Activated CD4-positive, alpha-beta T cell treated with anti-CD3 and anti-CD28 coated beads, Interleukin-2, amount 50 U/mL, for 16 hours (primary cell): ENCODE measurements at regions not wholly inside any gene's neighbourhood (a gene's known extent, or its start where the extent isn't known, plus 50 kb on each side); places are given as distances from the start of the nearest gene placed in this dataset.

Source experiments
- DNase-seq: peaks from one replicate; pipeline ENCODE4 v3.0.0-alpha.2; 2020

DNA sequence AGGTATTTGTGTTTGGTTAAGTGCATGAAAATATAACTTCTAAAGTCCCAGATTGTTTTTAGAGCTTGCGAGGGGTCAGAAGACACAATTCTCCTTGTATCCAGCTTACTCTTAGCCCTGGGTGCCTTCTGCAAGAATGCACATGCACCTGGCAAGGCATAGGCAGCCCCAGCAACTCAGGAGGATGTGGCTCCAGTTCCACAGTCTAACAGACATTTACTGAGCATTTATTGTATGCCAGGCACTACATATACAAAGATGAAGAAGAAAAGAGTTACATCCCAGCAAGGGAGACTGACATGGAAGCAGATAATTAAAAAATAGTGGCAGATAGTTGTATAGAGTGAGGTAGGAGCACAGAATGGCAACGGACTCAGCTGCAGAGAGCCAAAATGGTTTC is 101.1 kb upstream of the FRY start:
- DNase-seq: no peak

DNA sequence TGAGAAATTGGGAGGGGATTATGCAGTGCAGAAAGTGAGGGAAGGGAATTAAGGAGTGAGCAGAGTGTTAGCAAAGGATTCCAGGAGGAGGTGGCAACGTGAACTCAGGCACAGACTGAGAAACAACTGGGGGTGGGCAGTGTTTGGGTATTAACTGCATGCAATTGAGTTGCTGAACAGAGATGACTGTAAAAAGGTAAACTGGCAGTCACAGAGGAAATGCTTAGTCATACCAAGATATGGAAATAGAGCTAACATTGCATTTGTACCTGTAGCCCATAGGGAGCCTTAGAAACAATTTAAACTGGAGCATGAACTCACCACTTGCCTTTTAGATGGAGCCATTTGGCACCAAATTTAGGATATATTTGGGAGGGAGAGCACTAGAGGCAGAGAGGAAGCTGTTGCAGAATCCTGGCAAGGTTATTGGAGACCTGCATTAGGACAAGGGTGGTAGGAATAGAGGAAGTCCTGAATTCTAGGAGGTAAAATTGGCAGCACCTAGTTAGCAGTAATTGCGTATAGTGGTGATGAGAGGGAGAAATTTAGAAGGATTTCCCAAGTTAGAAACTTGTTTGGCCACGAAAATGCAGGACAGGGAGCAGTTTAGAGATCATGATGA is 100.6 kb upstream of the FRY start:
- DNase-seq: peak; percentile 80

DNA sequence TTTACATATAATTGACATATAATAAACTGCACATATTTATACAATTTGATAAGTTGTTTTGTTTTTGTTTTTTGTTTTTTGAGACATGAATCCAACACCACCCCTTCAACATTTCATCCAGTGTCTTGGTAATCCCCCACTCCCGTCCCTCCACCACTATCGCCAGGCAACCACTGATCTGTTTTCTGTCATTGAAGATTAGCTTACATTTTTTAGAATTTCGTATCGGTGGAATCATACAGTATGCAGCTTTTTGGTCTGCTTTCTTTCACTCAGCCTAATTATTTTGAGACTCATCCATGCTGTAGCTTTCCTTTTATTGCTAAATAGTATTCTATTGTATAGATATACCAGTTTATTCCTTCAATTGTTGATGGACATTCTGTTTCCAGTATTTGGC is 94.1 kb upstream of the FRY start:
- DNase-seq: no peak

DNA sequence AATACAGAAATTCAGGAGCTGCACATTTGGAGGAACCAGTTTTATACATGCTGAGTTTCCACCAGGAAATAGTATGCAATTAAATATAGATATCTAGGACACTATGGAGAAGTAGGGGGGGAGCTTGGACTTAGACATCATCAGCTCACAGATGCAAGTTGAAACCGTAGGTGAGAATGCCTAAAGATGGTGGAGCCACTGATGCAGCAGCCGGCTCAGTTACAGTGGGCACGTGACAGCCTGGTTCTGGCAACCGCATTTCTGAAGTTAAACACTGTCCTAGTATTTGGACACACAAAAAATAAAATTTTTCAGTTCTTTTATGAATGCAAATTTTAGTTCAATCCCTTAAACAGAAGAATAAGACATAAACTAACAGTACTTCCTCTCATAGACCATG is 91.5 kb upstream of the FRY start:
- no peak for DNase-seq

DNA sequence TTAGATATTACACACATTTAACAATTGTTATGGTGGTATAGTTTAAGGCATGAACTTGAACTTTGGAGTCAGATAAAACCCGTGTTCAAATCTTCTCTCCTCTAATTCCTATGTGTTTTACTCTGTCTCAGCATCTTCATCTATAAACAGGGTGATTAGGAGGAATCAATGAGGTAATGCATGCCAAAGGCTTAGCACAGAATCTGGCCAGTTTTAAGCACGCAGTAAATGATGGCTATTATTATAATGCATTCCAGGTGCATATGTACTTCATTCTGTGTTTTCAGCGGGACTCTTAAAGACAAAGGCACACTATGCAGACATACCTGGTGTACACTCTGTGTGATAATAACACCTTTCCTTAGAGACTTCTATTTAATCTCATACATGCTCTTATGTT is 88.0 kb upstream of the FRY start:
- DNase-seq: no peak

DNA sequence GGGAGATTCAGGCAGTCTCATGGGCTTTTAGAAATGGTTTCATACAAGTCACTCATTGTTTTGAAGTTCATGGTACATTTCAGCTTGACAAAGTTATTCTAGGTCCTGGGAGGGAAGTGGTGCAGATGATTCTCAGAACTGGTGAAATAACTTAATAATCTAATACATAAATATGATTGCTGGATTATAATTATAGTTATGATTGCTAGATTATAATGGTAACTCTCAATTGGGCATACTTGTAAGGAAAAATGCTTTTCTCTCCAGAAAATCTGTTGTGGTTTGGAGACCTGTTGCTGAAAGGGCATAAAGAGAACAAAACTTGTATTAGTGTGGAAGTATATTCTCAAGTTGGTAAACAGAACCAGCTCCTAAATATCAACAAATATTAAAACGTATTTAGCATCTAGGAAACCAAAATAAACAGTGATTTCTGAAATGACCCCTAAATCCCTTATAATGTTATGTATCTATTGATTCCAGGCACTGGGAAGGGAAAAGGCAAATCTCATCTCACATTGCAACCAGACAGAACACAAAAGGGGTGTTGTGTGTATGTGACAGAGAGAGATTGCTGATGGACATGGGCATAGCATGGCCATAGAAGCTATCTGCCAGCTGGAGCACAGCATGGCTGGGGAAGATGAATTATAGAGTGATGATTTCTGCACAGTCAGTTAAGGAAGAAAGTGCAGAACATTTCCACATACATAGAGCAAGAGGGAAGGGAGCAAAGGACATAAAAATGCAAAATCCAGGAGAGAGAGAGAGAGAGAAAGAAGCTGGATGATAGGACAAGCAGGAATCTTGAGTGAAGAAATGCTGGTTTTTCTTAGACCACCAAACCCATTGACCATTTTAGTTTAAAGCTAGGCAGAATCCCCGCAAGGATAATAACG is 87.1 kb upstream of the FRY start:
- DNase-seq: no peak

DNA sequence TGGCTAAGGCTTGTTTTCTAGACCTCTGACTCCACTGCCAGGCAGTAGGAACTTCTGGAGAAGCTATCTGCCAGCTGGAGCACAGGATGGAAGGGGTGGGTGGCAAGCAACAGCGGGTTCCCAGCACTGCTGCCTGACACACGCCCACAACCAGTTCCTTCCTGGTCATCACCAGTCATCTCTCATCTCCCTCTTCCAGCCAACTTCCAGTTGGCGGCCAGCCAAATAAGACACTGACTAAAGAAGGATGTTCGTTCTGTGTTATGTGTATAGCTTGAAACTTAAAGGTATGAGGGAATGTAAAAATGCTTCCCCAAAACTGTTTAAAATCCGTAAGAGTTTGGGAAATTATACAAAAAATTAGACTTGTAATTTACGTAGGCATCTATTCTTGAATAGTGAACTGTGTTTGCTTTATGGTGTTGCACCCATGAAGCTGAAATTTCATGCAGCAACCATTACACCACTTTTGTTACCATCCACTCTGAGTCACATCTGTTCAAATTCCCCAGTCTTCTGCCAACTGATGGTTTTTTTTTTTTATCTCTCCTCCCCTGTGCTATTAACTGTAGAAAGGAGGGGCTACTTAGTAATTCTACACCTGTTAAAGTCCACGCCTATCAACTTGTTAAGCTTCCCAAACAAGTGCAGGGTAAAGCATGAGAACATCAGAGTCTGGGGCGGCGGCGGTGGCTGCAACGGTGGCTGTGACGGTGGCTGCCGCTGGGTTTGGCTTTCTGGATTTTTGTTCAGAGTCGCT is 86.2 kb upstream of the FRY start:
- no peak for DNase-seq

DNA sequence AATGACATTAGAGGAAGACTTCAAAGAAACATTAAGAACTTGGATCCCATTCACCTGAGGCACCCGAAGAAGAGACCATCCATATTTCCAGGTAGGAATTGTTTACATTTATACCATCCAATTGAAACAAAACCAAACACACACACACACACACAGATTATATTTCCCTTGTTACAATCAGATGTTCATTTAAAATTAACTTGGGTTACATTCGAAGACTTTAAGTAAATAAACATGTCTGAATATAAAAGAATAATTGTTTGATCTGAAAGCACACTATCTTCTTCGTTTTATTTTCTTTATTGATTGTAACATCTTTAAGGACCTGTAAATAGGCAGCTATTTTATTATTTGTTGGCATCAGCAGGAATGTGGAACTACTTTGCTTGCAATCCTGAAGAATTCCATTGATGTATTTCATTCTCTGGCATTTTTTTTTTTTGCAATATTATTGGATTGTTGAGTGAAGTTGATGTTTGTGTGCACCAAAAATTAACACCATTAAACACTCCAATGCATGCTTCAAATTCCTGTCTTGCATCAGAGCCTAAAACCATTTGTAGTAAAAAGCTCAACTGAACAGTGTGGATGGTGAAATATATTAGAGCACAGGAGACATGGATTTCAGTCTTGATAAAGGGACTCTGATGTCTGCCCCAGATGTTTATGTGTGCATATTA is 85.3 kb upstream of the FRY start:
- no peak for DNase-seq

DNA sequence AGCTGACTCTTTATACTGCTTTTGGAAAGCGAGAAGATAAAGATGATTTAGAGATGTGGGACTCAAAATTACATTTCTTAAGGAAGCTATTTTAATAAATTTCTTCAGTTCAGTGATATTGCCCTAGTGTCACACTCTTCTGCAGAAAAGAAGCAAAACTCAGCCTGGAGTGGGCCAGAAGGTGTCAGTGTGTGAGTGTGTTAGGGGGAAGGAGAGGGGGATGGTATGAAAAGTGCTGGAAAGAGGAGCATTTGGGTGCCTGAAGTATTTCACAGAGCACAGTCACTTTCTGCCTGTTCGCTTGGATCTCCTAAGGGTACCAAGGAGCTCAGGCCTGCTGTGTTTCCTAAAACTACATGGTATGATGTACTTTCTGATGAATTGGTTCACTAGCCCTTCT is 84.5 kb upstream of the FRY start:
- DNase-seq: no peak

DNA sequence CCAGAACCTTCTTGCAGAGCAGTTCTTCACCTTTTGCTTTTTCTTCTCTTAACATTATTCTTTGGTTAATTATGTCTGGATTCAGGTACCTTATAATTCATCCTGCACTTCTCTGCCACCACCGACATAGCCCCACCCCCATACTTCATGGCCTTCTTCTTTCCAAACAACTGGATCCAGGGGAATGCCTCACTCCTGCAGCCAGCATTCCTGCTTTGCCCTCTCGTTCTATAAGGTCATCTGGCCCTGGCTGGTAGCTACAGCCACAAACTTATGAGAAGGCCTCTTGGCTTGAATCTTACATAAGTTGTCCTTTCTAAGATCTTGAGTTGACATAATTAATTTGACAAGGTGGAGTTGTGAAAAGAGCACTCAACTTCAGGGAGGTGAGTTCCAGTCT is 84.1 kb upstream of the FRY start:
- DNase-seq: no peak

DNA sequence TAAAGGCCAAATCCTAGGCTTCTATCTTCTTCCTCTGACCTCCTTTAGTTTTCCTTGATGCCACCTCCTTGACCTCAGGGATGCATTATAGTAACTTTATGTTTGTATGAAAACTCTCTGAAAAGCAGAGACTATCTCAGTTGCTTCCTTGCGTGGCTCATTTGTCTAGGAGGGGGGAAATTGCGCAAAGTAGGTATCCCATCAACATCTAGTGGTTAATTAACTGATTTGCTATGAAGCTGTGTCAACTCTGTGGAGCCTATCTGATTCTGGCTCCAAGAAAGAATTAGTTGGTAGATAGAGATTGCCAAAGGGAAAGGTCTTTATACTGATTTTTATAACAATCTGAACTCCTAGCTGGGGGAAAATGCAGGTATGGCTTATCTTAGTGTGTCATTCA is 82.1 kb upstream of the FRY start:
- no peak for DNase-seq

DNA sequence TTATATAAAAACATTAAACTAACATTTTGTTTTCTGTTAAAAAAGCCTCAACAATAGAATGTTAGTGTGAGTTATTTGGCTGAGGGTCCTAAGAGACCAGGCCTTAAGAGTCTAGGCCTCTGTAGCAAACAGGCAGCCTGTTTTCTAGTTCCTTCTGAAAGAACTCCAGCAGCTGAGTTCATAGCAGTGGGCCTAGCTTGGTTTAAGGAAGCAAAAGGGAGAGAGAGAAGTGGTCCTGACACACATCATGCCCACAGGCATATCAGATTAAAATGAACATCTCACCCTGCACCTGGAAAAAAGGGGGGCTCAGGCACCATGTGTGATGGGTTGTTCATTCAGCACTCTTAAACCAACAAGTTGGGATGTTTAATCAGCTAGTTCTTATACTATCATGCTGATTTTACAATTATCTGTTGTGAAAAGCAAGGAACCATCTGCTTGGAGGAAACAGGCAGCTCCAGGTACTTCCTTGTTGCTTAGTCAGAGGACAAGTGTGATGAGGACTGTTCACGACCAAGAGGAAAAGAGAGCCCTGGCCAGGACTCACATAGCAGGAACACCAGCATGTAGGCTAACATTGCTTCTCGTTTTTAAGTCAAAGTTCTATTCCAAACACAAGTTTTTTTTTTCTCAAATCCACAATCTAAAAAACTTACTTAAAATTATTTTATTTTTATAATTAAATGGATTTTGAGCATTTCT is 81.3 kb upstream of the FRY start:
- no peak for DNase-seq

DNA sequence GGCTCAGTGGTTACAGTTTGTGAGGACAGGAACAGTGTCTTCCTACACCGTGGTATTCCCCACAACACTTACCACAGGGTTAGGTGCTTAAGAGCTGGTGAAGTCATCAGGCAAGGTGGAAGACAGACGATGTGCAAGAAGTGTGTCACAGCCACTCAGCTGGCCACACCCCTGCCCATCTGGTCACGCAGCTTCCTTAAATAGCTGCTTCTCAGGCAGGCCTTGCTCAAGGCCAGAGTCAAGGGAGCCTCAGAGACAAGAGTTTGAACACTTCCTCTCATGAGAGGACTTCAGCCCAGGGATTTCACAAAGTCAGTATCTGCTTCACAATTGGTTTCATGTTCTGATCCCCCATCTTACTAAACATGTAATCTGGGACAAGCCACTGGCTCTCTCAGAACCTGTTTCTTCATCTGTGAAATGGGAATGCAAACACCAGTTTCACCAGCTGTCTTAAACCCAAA is 80.3 kb upstream of the FRY start:
- DNase-seq: peak; percentile 21

DNA sequence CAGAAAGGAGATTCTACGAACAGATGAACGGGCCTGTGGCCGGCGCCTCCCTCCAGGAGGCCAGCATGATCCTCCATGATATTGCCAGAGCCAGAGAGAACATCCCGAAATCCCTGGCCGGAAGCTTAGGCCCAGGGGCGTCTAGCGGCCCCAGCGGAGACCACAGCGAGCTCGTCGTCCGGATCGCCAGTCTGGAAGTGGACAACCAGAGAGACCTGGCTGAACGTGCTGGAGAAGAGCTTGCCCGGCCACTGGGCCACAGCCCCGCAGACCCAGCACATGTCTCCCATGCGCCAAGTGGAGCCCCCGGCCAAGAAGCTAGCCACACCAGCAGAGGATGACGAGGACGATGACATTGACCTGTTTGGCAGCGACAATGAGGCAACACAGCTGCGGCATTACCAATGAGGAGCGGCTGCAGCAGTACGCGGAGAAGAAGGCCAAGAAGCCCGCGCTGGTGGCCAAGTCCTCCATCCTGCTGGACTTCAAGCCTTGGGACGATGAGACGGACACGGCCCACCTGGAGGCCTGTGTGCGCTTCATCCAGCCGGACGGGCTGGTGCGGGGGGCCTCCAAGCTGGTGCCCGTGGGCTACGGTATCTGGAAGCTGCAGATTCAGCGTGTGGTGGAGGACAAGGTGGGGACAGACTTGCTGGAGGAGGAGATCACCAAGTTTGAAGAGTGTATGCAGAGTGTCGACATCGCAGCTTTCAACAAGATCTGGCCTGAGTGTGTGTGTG is 78.8 kb upstream of the FRY start:
- no peak for DNase-seq

DNA sequence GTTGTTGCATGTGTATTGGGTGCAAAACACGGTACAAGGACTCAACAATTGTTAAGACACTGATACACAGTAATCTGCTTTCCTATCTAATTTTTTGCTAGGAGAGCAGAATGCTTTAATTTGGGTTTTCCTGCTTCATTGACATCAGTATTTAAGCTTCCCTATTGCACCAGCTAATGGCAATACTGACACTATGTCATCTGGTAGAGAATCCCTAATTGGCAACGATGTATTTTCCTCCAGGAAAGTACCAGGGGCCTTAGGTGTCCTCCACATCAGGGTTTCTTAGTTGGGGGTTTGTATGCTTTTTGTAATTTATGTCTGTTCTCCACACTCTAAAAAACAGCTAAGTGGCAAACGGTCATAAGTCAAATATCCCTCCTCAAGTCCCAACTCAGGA is 76.5 kb upstream of the FRY start:
- DNase-seq: no peak

DNA sequence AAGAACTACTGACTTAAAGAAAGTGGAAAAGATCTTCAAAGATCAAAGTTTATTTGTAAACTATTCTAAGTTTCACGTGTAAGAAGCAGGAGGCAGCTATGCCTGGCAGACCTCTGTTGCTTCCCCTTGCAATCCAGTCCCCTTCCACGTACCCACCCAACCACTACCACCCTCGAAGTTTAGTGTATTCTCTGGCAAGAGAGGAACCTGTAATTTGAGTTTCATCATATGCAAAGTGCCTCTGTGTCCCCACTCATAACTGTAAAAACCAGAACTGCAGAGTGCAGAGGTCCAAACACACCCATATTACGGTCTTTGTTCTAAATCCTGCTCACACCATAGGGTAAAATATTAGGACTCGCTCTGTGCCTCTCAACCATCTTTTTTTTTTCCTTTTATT is 75.8 kb upstream of the FRY start:
- DNase-seq: no peak

DNA sequence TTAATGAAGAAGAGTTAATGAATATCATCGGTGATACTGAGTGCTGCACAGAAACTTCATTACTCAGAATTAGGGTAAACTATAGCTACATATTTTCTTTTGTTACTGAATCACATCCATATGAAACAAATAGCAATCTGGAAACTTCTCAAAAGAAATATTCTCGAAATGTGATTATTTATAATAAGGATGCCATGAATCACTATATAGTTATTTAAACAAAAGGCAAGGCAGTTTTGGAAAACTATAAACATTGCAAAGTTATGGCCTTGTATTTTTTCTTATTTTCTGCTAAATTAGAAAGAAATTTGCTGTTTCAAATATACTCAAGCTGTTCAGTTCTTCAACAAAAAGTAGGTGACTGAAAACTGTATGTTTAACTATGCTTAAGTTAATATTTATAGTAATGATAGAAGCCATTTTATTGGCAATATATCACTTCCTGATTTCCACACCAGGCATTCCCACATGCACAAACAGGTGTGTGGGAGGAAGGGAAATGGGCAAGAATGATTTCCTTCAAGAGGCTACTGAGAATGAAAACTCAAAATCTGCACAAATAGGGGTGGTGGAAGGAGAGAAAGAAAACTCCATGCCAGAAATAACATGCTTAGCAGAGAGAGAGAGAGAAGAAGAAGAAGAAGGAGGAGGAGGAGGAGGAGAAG is 74.5 kb upstream of the FRY start:
- no peak for DNase-seq

DNA sequence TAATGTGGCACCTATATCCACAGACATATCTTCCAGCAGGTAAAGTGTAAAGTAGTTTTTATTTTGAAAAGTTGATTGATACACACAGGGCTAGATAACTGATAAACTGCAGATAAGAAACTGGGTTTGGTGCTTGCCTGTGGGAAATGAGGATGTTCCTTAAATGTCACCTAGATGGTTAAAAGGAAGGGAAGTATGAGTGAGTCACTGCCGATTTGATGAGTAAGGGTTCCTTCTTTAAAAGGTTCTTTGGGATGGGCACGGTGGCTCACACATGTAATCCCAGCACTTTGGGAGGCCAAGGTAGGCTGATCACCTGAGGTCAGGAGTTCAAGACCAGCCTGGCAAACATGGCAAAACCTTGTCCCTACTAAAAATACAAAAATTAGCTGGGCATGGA is 73.8 kb upstream of the FRY start:
- DNase-seq: no peak

DNA sequence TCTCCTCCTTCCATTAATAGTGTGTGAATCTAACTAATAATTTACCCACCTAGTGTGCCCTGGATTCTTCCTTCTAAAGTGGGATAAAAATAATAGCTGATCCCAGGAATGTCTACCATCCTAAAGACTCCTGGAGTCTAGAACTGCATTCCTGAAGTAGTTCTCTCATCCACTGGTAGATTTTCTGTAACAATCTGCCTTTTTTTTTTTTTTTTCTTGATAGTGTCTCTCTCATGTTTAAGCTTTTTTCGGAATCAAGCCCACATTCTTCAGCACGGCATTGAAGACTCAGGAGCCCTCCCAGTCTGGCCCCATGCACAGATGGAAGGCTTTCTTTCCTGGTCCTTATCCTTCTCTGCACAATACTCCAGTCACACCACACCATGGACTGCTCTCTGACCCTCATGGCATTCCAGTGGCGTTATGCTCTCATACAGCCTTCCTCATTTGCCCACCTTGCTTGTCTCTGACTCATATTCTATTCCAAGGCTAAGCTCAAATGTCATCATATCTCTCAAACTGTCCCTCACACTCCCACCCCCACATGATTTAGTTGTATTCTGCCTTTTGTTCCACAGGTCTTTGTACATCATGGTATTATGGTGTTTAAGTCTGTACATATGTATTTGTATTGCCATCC is 68.7 kb upstream of the FRY start:
- DNase-seq: no peak

DNA sequence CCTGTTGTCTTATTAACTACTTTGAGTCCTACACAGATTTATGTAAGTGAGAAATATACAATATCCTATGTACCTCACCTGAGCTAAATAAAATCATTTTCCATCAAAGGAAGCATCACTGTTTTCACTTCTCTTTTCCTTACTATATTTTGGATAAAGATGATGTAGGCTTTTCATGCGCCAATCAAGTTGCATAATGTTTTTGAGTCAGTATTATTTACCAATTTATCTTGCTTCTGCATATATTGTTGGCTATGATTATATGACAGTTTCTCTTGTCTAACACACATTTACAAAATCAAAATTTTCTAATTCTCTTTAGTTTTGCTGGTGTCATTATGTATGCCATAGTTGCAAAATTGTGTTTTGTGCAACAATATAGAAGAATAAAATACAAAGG is 67.9 kb upstream of the FRY start:
- no peak for DNase-seq

DNA sequence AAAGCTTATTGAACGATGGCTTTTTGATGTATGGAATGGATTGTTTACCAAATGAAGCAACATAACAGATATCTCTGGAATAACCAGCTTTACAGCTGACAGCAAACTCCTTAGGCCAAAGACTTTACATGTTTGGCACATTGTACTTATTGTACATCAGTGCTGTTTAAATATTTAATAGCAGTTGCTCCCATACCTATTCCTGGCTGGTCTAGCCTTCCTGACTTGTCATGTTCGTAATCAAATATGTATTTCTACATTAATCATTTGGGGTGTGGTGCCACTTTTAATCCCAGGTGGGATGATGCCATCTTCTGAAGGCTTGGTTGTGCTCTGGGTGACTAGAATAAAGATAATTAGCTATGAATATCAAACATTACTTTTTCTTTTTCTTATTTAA is 67.4 kb upstream of the FRY start:
- no peak for DNase-seq
